GM12891 (cell line): ENCODE measurements at regions not wholly inside any gene's neighbourhood (a gene's known extent, or its start where the extent isn't known, plus 50 kb on each side); places are given as distances from the start of the nearest gene placed in this dataset.

Source experiments
- POLR2A ChIP-seq: IDR thresholded peaks from 2 replicates; pipeline ENCODE4 v1.6.1; 2011; ENCODE audit warnings: low read depth, low read length, control low read depth
- POLR2AphosphoS5 ChIP-seq: IDR thresholded peaks from 2 replicates; pipeline ENCODE4 v1.6.1; 2011; ENCODE audit warnings: low read depth, low read length, control low read depth

GRCh38 chr4:133891011-133891410 lies 310.6 kb downstream of the PABPC4L start:
- TF ChIP-seq POLR2AphosphoS5 (no peak), POLR2A (no peak)
